IPS DF 4.7 (cell line): ENCODE measurements at regions not wholly inside any gene's neighbourhood (a gene's known extent, or its start where the extent isn't known, plus 50 kb on each side); places are given as distances from the start of the nearest gene placed in this dataset.
A peak's percentile ranks its signal among the peaks of the same experiment; 100 is the strongest.
"Not testable (repeated sequence)": the region's sequence is repeated elsewhere in the genome, so short reads cannot be mapped to it uniquely, and the experiment has no call there.

Experiments
- DNase-seq: peaks from one replicate; pipeline ENCODE4 v3.0.0-alpha.2; 2013; ENCODE audit warnings: low spot score; ENCODE audit errors: extremely low read depth

DNA sequence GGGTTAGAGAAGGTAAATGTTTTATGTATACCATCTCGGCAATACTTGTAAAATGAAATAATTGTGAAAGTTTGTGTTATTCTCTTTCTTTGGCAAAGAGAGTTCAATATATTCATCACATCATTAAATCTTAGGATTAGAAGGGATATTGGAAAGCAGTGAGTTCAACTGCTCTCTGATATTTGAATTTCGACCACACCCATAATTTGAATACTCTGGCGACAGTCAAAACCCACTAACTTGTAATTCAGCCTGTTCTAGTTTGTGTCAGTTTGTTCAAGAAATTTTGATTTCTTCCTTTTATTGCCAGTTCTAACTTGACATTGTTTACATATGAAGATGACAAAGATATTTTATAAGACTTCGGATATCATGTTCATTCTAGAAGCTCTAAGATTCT, 1380.5 kb upstream of the CDH8 start:
- DNase-seq: no peak

DNA sequence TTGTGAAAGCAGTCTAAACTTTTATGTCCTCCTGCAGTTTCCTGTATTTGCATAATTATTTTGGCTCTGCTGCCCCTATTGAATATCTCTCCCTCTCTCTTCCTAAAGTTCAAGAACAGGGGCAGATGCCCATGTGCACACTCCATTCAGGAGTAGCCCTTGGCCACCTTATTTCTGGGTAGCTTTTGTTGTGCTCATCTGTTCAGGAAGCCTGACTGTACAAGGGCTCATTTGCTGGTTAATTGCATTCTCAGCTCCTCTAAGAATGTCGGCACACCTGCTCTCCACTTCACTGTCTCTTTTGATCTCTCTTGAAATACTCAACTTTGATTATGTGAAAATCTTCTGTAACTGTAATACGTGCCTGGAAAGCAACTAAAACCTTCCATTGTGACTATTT, 1378.8 kb upstream of the CDH8 start:
- DNase-seq: no peak

DNA sequence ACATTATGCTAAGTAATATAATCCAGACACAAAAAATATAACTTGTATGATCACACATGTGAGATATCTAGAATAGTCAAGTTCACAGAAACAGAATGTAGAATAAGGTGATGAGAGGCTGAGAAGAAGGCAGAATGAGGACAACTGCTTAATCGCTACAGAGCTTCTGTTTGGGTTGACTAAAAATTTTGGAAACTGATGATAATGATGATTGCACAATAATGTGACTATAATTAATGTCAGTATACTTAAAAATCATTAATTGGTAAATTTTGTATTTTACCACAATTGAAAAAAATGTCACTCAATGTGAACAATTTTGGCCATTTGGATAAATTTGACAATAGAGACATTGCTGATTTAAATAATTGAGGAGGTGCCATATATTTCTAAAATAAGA, 1374.4 kb upstream of the CDH8 start:
- no peak for DNase-seq

DNA sequence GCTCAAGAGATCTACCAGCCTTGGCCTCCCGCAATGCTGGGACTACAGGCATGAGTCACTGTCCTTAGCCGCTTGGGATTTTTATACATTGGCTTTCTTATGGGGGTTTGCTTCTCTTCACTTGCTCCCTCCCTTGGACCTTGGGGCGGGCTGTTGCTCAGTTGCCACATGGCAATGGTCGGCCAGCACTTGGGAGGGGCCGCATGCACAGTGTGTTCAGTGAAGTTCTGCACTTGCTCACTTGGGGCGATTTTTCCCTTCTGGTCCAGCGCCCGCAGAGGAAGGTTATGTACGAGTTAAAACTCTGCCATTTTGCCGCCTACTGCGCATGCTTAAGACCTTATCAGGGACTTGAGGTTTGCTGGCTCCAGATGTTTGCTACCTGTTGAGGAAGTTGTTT, 1367.6 kb upstream of the CDH8 start:
- no peak for DNase-seq

DNA sequence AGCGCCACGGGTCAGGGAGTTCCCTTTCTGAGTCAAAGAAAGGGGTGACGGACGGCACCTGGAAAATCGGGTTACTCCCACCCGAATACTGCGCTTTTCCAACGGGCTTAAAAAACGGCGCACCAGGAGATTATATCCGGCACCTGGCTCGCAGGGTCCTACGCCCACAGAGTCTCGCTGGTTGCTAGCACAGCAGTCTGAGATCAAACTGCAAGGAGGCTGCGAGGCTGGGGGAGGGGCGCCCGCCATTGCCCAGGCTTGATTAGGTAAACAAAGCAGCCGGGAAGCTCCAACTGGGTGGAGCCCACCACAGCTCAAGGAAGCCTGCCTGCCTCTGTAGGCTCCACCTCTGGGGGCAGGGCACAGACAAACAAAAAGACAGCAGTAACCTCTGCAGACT, 1352.0 kb upstream of the CDH8 start:
- DNase-seq: not testable (repeated sequence)

DNA sequence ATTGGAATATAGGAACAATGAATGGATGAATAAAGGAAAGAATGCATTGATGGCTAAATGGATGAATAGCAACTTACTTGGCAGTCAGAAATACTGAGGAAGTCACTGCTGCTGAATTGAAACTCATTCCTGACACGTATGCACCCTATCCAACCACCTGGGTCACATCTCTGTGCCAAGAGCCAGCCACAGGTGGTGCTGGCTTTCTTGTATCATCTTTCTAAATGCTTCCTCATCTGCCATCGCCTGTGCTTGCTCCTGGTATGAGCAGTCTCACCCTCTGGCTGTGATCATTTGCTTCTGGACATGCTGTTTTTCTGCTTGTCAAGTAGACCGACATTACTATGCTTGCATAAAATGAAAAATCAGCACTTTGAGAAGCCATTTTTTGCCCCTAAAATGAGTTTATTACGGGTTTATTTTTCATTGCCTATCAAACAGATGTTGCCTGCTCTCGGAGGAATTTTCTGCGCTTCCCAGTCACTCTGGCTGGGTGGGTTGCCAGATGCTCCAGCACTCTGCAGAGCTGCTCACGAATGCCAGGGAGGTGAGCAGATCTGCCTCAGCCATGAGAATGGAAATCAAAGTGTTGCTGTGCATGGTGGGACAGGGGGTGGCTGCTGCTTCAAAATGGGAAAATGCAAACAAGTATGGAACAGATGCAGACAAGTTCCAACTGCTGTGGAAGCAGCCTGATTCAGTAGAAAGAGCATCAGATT, 1349.6 kb upstream of the CDH8 start:
- no peak for DNase-seq

DNA sequence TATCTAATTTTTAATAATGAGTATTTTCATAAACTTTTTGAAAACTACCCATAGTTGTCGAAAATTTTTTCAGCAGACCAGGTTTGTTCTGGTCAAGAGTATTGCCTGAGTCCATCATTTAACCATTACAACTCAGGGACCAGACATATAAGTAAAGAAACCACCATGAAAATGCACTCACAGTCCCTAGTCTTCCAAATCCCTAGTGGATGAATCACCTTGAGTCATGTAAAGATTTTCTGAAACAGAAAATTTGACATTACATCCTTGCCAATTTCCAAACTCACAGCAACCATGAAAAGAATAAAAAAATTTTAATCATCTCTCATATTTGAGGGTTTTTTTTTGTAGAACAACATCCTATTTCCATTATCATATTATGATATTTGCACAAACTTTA, 1337.5 kb upstream of the CDH8 start:
- no peak for DNase-seq

DNA sequence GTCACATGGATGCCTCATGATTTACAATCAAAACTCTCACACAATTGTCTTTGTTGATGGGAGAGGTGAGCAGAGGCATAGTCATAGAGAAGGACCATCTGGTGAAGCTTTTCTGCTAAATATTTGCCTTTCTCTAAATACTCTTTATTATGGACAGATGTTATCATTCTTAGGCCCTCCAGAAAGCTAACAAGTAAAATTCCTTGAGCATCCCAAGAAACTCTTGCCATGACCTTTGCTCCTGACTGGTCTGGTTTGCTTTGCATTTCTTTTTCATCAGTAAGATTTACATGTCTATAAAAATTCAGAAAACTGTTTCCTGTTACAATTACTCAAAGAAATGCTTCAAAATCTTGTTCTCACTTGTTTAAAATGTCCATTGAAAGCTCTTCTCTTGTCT, 1336.6 kb upstream of the CDH8 start:
- DNase-seq: no peak

DNA sequence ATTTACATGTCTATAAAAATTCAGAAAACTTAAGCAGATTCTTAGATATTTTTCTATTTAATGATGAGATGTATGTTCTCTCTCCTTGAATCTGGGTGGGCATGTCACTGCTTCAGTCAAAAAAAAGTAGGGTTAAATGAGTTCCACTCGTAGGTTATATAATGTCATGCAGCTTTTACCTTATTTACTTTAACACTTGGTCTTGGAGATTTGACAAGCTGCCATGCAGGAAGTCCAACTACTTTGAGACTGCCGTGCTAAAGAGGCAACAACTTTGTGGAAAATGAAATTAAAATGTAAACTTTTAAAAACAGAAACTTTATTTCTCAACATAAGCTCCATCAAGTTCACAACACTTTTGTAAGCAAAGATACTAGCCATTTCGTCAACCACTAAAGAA, 1336.0 kb upstream of the CDH8 start:
- no peak for DNase-seq

DNA sequence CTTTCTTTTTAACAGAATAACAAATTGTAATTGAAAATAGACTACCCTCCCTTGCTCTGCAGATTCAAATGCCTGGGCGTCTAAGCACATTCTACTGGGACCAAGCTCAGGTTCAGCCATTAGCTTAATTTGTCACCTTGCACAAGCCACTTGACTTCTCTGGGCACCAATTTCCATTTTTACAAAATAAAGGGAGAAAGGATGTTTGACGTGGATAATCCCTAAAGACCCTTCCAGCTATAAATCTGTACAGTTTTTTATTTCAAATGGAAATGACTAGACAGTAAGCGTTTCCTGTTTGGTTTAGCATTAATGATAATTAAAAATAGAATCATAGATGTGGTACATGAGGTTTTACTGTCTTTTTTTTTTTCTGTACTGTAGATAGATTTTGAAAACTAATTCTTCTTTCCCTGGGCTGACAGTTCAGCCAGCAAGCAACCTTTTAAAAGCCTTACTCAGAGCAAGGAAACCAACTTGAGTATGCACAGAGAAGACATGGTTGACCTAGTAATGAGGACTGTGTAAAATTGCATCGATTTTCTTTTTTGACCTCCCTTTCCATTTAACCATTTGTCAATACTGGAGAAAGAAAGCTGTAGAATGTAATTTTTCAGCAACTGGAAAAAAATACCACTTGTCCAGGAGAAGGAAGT, 1329.5 kb upstream of the CDH8 start:
- DNase-seq: no peak

DNA sequence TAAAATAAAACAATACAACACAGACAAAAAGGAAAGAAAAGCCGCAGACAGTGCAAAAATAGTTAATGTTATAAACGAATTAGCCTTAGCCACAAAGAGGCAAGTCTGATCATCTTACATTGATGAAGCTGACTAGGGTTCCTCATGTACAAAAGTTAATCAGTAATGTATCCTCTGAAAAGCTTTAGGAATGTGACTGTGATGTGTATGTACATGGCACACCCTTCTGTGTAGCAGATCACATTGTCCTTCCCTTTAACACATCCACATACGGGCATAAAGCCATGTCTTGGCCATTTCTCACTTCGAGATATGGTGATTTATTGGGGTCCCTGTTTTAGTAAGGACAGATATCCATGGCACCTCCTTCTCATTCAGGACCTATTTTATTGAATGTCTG, 1327.5 kb upstream of the CDH8 start:
- DNase-seq: no peak

DNA sequence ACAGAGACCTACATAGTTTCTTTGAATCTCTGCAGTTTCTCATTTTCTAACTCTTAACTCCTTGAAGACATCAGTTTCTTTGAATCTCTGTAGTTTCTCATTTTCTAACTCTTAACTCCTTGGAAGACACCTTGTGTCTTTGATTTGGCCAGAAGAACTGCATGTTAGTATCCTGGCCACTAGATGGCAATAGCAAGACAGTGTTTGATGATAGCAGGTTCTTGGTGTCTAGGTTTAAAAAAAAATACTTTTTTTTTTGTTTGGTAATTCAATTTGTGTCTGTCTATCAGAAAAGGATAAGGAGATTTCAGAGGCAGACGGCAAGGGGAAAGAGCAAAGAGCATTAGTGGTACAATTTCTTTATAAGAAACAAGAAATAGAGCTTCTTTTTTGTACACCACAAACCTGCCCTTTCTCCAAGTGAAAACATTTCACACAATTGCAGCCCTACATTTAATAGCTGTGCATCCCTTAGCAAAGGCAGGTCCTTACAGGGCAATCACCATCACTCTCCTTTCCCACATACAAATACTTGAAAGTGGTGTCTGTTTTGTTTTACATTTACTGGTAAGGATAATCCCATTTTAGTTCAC, 1324.9 kb upstream of the CDH8 start:
- DNase-seq: peak; percentile 25

DNA sequence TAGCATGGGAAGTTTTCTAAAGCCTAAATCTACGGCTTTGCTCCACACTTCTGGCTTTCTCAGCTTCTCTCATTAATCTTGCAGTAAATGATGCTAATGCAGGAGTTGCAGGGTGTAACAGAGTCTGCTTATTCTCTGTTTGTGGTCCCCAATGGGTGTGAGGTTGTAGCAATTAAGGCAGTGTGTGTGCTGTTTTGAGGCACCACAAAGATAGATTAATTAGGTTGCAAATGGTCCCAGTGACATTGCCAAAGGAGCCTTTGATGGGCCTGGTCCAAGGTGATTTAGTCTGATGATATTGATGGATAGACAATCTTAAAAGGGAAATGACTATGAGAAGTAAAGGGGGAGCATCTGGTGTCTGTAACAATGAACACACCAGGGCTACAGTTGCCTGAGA, 1313.7 kb upstream of the CDH8 start:
- no peak for DNase-seq

DNA sequence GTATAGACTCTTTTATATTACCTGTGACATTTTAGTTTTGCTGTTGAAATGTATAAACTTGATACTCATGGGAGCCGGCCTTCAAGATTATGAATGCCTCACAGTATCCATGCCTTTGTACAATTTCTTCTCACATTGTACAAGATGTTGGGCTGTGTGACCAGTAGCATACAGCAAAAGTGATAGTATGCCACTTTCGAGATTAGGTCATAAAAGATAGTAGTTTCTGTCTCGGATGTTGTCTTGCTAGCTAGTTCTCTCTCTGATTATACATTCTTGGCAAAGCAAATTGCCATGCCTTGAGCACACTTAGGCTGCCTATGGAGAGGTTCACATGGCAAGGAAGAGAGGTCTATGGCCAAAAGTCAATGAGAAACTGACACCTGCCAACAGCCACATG, 1309.8 kb upstream of the CDH8 start:
- DNase-seq: no peak

DNA sequence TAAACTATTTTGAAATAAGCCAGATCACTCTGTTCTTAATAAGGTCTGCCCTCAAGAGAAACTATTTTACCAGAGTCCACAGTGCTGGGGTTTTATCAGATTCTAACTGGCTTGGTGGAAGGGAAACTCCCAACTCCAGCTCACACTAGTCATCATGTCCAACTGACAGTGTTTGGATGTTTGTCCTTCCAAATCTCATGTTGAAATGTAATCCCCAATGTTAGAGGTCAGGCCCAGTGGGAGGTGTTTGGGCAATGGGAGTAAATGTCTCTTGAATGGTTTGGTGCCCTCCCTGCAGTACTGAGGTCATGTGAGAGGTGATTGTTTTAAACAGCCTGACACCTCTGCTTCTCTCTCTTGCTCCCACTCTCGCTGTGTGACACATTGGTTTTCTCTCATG, 1301.0 kb upstream of the CDH8 start:
- DNase-seq: no peak

DNA sequence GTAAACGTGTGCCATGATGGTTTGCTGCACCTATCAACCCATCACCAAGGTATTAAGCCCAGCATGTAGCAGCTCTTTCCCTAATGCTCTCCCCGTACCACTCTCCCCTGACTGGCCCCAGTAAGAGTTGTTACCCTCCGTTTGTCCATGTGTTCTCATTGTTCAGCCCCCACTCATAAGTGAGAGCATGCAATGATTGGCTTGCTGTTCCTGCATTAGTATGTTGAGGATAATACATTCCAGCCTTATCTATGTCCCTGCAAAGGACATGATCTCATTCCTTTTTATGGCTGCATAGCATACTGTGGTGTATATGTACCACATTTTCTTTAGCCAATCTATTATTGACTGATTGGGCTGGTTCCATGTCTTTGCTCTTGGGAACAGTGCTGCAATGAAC, 1294.9 kb upstream of the CDH8 start:
- DNase-seq: no peak

DNA sequence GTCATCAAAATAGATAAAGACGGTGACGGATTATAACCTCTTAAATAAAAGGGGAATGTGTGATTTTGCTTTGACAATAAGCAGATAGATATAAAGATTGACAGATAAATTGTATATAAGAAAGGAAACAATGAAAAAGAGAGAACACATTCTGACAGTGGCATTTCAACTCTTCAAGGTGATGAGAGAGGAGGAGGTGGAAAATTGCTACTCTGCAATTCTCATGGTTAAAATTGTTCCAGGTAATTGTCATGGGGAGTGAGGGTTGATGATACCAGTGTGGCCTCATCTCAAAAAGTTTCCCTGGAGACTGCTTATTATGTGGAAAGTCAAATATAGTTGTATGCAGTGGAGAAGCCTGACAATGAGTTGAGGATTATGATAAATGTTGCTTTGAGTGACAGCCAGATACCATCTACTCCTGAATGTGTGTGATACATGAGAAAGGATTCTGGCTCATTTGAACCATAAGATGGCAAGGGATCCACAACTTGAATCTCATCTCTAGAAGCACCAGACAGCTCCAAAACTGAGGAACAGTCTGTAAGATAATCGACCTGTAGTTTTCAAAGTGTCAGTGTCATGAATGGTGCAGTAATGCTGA, 1290.6 kb upstream of the CDH8 start:
- DNase-seq: no peak

DNA sequence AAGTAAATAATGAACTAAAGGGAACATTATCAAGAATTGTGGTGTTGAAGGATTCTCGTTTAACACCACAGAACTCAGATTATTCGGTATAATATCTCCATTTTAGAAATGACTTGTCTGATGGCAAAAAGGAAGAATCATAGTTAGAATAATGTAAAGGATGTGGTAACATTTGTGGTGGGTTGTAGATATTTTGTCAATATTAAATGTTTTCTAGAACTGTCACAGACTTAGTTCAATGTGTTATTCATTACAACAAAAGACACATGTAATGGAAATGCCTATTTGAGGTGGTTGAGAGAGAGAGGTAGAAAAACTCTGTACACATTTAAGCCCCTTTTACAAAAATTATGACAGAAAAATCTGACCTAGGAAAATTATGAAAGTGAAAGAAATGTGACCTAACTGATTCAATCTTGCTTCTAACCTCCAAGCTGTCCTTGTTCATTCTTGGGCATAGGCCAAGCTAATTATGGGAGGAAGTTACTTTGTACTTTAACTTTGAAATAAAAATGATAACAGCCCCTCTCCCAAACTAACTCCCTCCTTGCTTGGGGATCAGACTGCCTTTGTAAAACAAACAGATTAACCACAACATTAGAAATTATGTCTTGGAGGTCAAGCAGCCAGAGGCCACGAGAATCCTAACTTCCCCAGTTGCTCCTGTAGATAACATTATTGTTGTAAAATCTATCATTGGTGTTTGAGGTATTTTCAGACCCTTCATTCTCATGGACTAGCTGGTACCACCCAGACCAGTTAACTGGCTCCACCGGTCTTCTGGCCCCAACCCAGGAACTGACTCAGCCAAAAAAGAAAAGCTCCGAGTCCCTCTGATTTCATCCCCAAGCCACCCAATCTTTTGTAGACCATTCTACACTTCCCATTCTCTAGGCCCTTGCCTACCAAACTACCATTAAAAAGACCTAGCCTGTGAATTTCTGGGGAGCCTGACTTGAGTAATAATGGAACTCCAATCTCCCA, 1287.8 kb upstream of the CDH8 start:
- DNase-seq: no peak

DNA sequence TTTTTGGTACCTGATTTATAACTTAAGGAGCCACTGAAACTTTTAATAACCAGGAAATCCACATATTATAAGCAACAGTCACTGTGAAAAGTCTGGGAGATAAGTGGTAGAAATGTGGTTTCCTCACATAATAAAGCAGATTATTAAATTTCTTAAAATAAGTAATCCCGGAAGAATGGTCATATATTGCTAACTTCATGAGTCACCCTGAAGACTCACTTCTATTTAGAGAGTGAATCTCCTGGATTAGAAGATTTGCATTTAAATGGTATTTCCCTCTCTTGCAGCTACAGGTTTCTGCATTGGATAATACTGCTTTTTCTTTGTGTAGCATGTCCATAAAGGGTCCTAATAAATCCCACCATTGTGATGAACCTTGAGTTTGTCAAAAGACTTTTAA, 1286.8 kb upstream of the CDH8 start:
- no peak for DNase-seq

DNA sequence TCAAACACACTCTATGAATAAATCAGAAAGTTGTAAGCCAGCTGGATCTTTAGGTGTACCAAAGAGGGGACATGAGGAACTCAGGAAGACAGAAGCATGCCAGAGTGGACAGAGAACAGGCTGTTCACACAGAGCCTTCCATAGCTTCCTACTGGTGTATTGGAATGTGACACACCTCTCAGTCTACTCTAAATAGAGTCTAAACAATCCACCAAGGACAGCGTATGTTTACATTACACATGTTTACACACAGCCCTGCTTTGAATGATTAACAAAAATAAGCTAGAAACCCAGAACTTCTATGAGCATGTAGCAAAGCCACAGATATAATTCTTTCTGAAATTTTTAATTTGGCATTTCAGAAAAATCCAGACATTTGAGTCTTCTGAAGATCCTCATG, 1279.0 kb upstream of the CDH8 start:
- DNase-seq: no peak

DNA sequence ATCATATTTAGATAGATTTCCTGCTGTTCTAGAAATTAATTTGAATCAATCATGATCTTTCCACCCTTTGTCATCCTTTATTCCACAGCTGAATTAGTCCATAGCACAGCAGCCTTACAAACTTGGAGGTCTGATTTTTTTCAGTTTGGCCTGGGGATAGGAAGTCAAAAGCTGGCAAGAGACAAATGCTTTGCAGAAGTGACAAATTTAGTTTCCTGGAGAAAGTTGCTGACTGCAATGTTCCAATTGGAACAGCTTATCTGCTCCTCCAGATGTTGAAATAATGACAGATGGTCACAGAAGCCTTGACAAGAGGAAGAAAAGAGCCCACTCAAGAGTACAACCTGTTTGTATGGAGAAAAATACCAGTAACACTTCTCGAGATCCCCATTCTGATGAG, 1276.1 kb upstream of the CDH8 start:
- DNase-seq: no peak
